ENCODE measurements at regions not wholly inside any gene's neighbourhood (a gene's known extent, or its start where the extent isn't known, plus 50 kb on each side); places are given as distances from the start of the nearest gene placed in this dataset.
A peak's percentile ranks its signal among the peaks of the same experiment; 100 is the strongest.

DNA sequence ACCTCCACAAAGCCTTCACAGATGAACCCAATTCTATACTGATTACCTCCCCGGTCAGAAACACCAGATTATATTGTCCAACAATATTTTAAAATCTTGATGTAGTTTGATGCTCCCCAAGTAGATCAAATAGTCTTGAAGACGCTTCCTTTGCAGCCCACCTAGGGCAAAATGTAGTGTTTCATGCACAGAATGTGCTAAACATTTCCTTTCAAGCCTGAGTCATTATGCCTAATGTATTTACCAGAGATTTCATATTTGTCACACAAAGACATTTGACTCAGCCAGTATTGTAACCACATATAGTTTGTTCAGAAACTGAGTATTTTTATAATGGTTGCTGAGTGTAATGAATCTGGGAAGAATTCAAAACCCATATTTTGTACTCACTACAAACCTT lies 1396.8 kb downstream of the LRRC4C start:
- Mint-ChIP-seq H3K36me3 (ENCODE audit: low read depth) (no peaks in the 10 kb centered on the region), H3K9me3 (no peaks in the 10 kb centered on the region), H3K27ac (no peak overlapping the region), H3K27me3 (ENCODE audit: low read depth) (no peaks in the 10 kb centered on the region), H3K4me1 (peaks cover 6% of the 10 kb centered on the region), H3K4me3 (no peak overlapping the region)
- TF ChIP-seq, protein P1, sequence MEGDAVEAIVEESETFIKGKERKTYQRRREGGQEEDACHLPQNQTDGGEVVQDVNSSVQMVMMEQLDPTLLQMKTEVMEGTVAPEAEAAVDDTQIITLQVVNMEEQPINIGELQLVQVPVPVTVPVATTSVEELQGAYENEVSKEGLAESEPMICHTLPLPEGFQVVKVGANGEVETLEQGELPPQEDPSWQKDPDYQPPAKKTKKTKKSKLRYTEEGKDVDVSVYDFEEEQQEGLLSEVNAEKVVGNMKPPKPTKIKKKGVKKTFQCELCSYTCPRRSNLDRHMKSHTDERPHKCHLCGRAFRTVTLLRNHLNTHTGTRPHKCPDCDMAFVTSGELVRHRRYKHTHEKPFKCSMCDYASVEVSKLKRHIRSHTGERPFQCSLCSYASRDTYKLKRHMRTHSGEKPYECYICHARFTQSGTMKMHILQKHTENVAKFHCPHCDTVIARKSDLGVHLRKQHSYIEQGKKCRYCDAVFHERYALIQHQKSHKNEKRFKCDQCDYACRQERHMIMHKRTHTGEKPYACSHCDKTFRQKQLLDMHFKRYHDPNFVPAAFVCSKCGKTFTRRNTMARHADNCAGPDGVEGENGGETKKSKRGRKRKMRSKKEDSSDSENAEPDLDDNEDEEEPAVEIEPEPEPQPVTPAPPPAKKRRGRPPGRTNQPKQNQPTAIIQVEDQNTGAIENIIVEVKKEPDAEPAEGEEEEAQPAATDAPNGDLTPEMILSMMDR (IDR thresholded peaks at IDR 0.05; ENCODE audit: unreplicated experiment in 3 of 3) = no peak

DNA sequence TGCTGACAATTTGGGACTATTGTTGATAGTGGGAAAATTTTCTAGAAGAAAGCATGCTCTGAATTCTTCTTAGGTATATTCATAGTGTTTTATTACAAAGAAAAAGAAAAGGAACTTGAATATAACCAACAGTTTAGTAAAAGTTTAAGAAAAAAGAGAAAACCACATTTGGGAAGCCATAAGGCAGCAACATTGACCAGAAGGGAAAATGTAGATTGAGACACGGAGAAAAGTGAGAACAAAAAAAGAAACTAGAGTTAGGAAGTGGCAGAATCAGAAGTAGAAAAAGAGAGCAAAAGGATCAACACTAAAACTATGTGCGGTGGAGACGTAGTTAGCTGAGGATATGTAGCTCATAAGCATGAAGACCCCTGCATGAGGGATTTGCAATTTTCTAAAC lies 1398.2 kb downstream of the LRRC4C start:
- TF ChIP-seq, protein P1 (IDR thresholded peaks at IDR 0.05; ENCODE audit: unreplicated experiment in 3 of 3) = no peak
- H3K9me3 Mint-ChIP-seq = no peaks in the 10 kb centered on the region
- H3K27ac Mint-ChIP-seq = no peak overlapping the region
- H3K27me3 Mint-ChIP-seq (ENCODE audit: low read depth) = no peaks in the 10 kb centered on the region
- H3K36me3 Mint-ChIP-seq (ENCODE audit: low read depth) = no peaks in the 10 kb centered on the region
- no peak overlapping the region for H3K4me3 Mint-ChIP-seq
- peaks cover 6% of the 10 kb centered on the region for H3K4me1 Mint-ChIP-seq

DNA sequence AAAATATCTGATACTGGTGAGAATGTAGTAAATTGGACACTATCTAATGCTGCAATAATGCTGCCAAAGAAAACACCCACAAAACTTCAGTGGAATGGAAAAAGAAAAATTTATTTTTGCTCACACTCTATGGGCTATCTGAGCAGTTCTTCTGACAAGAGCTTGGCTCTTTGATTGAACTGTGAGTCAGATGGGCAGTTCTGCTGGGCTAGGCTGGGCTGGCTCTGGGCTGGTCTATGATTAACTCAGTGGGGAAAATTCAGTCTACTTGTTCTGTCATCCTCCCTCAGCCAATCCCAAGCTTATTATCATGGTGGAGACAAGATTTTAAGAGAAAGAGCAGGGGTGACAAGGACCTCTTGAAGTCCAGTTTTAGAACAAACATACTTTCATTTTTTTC lies 1404.8 kb downstream of the LRRC4C start:
- Mint-ChIP-seq H3K9me3 (no peaks in the 10 kb centered on the region), H3K36me3 (ENCODE audit: low read depth) (no peaks in the 10 kb centered on the region), H3K27me3 (ENCODE audit: low read depth) (no peaks in the 10 kb centered on the region), H3K4me1 (peaks cover 9% of the 10 kb centered on the region), H3K27ac (no peak overlapping the region), H3K4me3 (no peak overlapping the region)
- TF ChIP-seq, protein P1 (IDR thresholded peaks at IDR 0.05; ENCODE audit: unreplicated experiment in 3 of 3) = no peak

DNA sequence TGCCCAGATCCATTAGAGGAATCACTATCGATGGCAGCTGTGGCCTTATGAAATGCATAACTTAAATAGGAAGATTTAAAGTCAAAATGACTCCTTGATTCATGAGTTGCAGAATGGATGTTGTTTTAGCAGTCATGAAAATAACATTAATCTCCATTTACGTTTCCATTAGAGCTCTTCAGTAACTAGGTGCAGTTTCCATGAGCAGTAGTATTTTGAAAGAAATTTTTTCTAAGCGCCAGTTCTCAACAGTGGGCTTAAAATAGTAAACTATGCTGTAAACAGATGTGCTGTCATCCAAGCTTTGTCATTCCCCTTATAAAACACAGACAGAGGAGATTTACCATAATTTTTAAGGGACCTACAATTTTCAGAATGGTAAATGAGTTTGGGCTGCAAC lies 1414.1 kb downstream of the LRRC4C start:
- TF ChIP-seq, protein P1 (IDR thresholded peaks at IDR 0.05; ENCODE audit: unreplicated experiment in 3 of 3) = no peak

DNA sequence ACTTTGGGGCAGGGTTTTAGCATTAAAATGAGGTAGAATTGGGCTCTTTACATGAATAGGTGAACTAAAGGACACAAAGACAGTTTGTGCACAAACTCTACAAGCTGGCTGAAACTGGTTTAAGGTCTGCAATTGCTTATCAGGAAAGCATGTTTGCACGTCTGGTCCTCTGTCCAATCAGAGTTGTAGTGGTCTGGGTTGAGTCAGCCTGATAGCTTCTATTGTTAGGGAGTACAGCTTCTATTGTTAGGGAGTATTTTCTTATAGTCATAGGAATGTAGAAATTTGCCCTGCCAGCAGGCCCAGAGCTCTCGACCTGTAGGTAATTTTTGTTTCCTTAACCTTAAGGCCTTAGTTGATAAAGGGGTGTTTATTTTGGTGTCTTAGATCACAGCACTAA lies 1422.4 kb downstream of the LRRC4C start:
- Mint-ChIP-seq H3K27ac (peak overlapping the region in 2 of 3 experiments; percentile 67 to 93), H3K4me1 (peaks cover 5% of the 10 kb centered on the region), H3K9me3 (peaks cover 12% of the 10 kb centered on the region), H3K36me3 (ENCODE audit: low read depth) (peaks cover 6% of the 10 kb centered on the region), H3K27me3 (ENCODE audit: low read depth) (no peaks in the 10 kb centered on the region), H3K4me3 (no peak overlapping the region)
- TF ChIP-seq, protein P1 (IDR thresholded peaks at IDR 0.05; ENCODE audit: unreplicated experiment in 3 of 3) = no peak

More for the DNA sequence above, 1414.1 kb downstream of the LRRC4C start:
- Mint-ChIP-seq H3K27me3 (ENCODE audit: low read depth) (no peaks in the 10 kb centered on the region), H3K4me1 (no peaks in the 10 kb centered on the region), H3K36me3 (ENCODE audit: low read depth) (no peaks in the 10 kb centered on the region), H3K4me3 (no peak overlapping the region), H3K9me3 (peaks cover 6% of the 10 kb centered on the region), H3K27ac (no peak overlapping the region)

DNA sequence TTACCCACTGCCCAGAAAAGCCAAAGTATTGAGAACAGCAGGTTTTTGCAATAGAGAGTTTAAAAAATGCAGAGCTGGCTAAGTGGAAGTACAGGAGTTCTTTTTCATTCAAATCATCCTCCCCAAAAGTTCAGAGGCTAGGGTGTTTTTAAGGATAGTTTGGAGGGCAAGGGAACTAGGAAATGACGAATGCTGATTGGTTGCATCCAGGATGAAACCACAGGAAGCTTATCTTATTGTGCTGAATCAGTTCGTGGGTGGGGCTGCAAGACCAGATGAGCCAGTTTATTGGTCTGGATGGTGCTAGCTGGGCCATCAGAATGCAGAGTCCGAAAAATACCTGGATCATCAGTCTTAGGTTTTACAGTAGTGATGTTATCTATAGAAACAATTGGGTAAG lies 1427.1 kb downstream of the LRRC4C start:
- Mint-ChIP-seq H3K36me3 (ENCODE audit: low read depth) (no peaks in the 10 kb centered on the region), H3K27ac (peak overlapping the region in 2 of 3 experiments; percentile 31 to 94), H3K4me3 (peak overlapping the region in 1 of 3 experiments; percentile 6), H3K9me3 (no peaks in the 10 kb centered on the region), H3K4me1 (peaks cover 12% of the 10 kb centered on the region), H3K27me3 (ENCODE audit: low read depth) (no peaks in the 10 kb centered on the region)
- TF ChIP-seq, protein P1 (IDR thresholded peaks at IDR 0.05; ENCODE audit: unreplicated experiment in 3 of 3) = no peak
